SH-SY5Y (cell line): ENCODE measurements at regions not wholly inside any gene's neighbourhood (a gene's known extent, or its start where the extent isn't known, plus 50 kb on each side); places are given as distances from the start of the nearest gene placed in this dataset.

Experiments used
- GATA2 ChIP-seq: IDR thresholded peaks from 2 replicates; pipeline ENCODE4 v1.6.1; 2011; ENCODE audit warnings: mild to moderate bottlenecking, low read depth, low read length
- GATA3 ChIP-seq: IDR thresholded peaks from 2 replicates; pipeline ENCODE4 v1.6.1; 2011; ENCODE audit warnings: low read depth, mild to moderate bottlenecking, low read length, moderate library complexity

- TF ChIP-seq GATA2: no peak
- TF ChIP-seq GATA3: no peak
Observed at GRCh38 chr4:79210636-79211049, 115.2 kb downstream of the NAA11 start.
